WTC11 (cell line): ENCODE measurements at regions not wholly inside any gene's neighbourhood (a gene's known extent, or its start where the extent isn't known, plus 50 kb on each side); places are given as distances from the start of the nearest gene placed in this dataset.

Experiments
- AFF4 ChIP-seq: sonication (generic); formaldehyde crosslinking; IDR thresholded peaks from 2 replicates; pipeline ENCODE4 v1.8.1; 2023; ENCODE audit warnings: mild to moderate bottlenecking, missing genetic modification reagents, borderline replicate concordance
- ATF2 ChIP-seq: sonication (generic); formaldehyde crosslinking; IDR thresholded peaks from 2 replicates; pipeline ENCODE4 v1.8.1; 2022; ENCODE audit warnings: low read depth, missing genetic modification reagents, borderline replicate concordance
- CTCF ChIP-seq: fragments of 200-600 bp; IDR thresholded peaks from 2 replicates; pipeline ENCODE4 v1.8.0; 2022; ENCODE audit warnings: antibody characterized with exemption
- ESRRA ChIP-seq: sonication (generic); formaldehyde crosslinking; IDR thresholded peaks from 2 replicates; pipeline ENCODE4 v1.8.1; 2022; ENCODE audit warnings: mild to moderate bottlenecking, missing genetic modification reagents, borderline replicate concordance
- JUN ChIP-seq: sonication (generic); formaldehyde crosslinking; IDR thresholded peaks from 2 replicates; pipeline ENCODE4 v1.8.0; 2023; ENCODE audit warnings: mild to moderate bottlenecking, missing genetic modification reagents
- NFYB ChIP-seq: sonication (generic); formaldehyde crosslinking; conservative IDR thresholded peaks from 2 replicates; pipeline ENCODE4 v1.8.0; 2022; ENCODE audit warnings: low read depth, missing genetic modification reagents
- SP1 ChIP-seq: sonication (generic); formaldehyde crosslinking; conservative IDR thresholded peaks from 2 replicates; pipeline ENCODE4 v1.8.1; 2022; ENCODE audit warnings: missing genetic modification reagents
- TEAD4 ChIP-seq: sonication (generic); formaldehyde crosslinking; IDR thresholded peaks from 2 replicates; pipeline ENCODE4 v1.8.0; 2022; ENCODE audit warnings: mild to moderate bottlenecking, missing genetic modification reagents
- ZNF121 ChIP-seq: sonication (generic); formaldehyde crosslinking; IDR thresholded peaks from 2 replicates; pipeline ENCODE4 v1.8.0; 2023; ENCODE audit warnings: missing genetic modification reagents
- ZNF232 ChIP-seq: sonication (generic); formaldehyde crosslinking; IDR thresholded peaks from 2 replicates; pipeline ENCODE4 v1.8.0; 2022; ENCODE audit warnings: mild to moderate bottlenecking, missing genetic modification reagents
- ZNF423 ChIP-seq: fragments of 250-450 bp; sonication (Bioruptor Pico); IDR thresholded peaks from 2 replicates; pipeline ENCODE4 v2.1.2; 2022; ENCODE audit warnings: mild to moderate bottlenecking, moderate library complexity

- no peak for TF ChIP-seq SP1
- no peak for TF ChIP-seq ESRRA (CRISPR knock-in tag)
- no peak for TF ChIP-seq JUN (CRISPR knock-in tag)
- 0 out of 2 replicates have a peak, but pooled peaks have one; percentile 17 for TF ChIP-seq CTCF
- no peak for TF ChIP-seq ZNF423
- no peak for TF ChIP-seq TEAD4 (CRISPR knock-in tag)
- no peak for TF ChIP-seq ATF2
- no peak for TF ChIP-seq ZNF121 (CRISPR knock-in tag)
- no peak for TF ChIP-seq AFF4 (CRISPR knock-in tag)
- TF ChIP-seq ZNF232: no peak
- TF ChIP-seq NFYB: no peak
Measured at GRCh38 chr20:24781418-24781980, 167.6 kb upstream of the CST7 start.
